ENCODE measurements at regions not wholly inside any gene's neighbourhood (a gene's known extent, or its start where the extent isn't known, plus 50 kb on each side); places are given as distances from the start of the nearest gene placed in this dataset.

DNA sequence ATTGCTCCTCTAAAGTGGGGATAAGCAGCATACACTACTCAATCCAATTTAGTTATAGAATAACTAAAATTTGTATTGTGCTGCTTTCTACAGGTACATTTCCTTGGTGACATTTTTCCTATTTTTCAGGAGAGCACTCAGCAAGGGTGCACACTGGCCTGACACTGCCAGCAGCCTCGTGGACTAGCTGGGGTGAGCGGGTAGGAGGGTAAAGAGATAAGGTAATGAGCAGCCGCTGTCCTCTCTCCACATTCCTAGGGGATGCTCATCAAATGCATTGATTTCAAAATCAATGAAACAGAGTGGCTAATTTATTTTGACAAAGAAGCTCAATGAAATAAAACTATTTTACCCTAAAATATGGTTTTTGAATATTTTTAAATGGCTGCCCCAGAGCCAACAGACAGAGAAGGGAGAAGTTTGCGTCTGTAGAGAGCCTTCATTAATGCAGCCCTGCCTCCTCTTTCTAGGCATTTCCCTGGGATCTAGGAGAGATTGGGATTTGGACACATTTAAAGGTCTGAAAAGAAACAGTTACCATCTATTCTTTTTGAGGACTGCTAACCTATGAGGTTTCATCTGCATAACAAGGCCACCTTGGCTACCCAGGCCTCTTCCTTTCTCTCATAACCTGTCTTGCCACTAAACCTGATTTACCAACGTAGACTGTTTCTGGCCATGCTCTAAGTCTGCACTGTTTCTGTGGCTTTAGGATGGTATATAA lies 561.0 kb downstream of the IPMK start:
- TF ChIP-seq TBL1XR1 (IDR thresholded peaks at IDR 0.05; ENCODE audit: low read depth, low read length) (no peak), POLR2AphosphoS5 (IDR thresholded peaks at IDR 0.05; ENCODE audit: low read length) (no peak), POLR2A (IDR thresholded peaks at IDR 0.05; ENCODE audit: low read depth, low read length) (no peak), TCF12 (IDR thresholded peaks at IDR 0.05; ENCODE audit: low read depth, low read length) (no peak)
- TF ChIP-seq, protein P1, sequence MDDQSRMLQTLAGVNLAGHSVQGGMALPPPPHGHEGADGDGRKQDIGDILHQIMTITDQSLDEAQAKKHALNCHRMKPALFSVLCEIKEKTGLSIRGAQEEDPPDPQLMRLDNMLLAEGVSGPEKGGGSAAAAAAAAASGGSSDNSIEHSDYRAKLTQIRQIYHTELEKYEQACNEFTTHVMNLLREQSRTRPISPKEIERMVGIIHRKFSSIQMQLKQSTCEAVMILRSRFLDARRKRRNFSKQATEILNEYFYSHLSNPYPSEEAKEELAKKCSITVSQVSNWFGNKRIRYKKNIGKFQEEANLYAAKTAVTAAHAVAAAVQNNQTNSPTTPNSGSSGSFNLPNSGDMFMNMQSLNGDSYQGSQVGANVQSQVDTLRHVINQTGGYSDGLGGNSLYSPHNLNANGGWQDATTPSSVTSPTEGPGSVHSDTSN (IDR thresholded peaks at IDR 0.05; ENCODE audit: insufficient replicate concordance, low read depth, low read length): no peak

Data from GM12878 (cell line).